ENCODE measurements at regions not wholly inside any gene's neighbourhood (a gene's known extent, or its start where the extent isn't known, plus 50 kb on each side); places are given as distances from the start of the nearest gene placed in this dataset.

GRCh38 chr4:82104578-82104977, 269.2 kb downstream of the HNRNPD start:
- Histone ChIP-seq H3K27me3 (ENCODE audit: insufficient read depth, low read depth, low read length) (no peaks in the 10 kb centered on the region), H3K9me3 (ENCODE audit: low read length) (no peaks in the 10 kb centered on the region), H3K4me2 (ENCODE audit: low read length) (no peak overlapping the region), H3K79me2 (replicated peaks; ENCODE audit: insufficient read depth, low read length) (no peaks in the 10 kb centered on the region), H3K4me3 (ENCODE audit: low read length) (no peak overlapping the region), H3K36me3 (ENCODE audit: insufficient read depth, low read length) (no peaks in the 10 kb centered on the region), H3K9me2 (ENCODE audit: insufficient read depth, low read length) (no peaks in the 10 kb centered on the region), H3F3A (ENCODE audit: insufficient read depth, low read length, poor library complexity, severe bottlenecking) (no peaks in the 10 kb centered on the region), H3K27ac (ENCODE audit: low read length) (no peak overlapping the region), H2AFZ (ENCODE audit: low read depth, low read length) (no peak overlapping the region), H3K9ac (ENCODE audit: low read length) (no peak overlapping the region), H4K20me1 (ENCODE audit: insufficient read depth) (no peaks in the 10 kb centered on the region)
- TF ChIP-seq POLR2AphosphoS5 (IDR thresholded peaks at IDR 0.05) (no peak), MXI1 (conservative IDR thresholded peaks at IDR 0.05; ENCODE audit: poor library complexity, severe bottlenecking) (no peak), TAF1 (IDR thresholded peaks at IDR 0.05; ENCODE audit: low read depth) (no peak)

- TF ChIP-seq POLR2AphosphoS5 (IDR thresholded peaks at IDR 0.05) (no peak), REST (IDR thresholded peaks at IDR 0.05; ENCODE audit: borderline replicate concordance) (no peak), RAD21 (conservative IDR thresholded peaks at IDR 0.05) (no peak)
- no peaks in the 10 kb centered on the region for H3K9me3 ChIP-seq (ENCODE audit: low read length)
- no peak overlapping the region for H3K4me2 ChIP-seq (ENCODE audit: low read length)
- no peak overlapping the region for H2AFZ ChIP-seq (ENCODE audit: low read depth, low read length)
- no peaks in the 10 kb centered on the region for H3K36me3 ChIP-seq (ENCODE audit: insufficient read depth, low read length)
- H3K4me3 ChIP-seq (ENCODE audit: low read length) = no peak overlapping the region
- H3K9ac ChIP-seq (ENCODE audit: low read length) = no peak overlapping the region
- H4K20me1 ChIP-seq (ENCODE audit: insufficient read depth) = no peaks in the 10 kb centered on the region
- H3K79me2 ChIP-seq (replicated peaks; ENCODE audit: insufficient read depth, low read length) = no peaks in the 10 kb centered on the region
- no peaks in the 10 kb centered on the region for H3K27me3 ChIP-seq (ENCODE audit: insufficient read depth, low read depth, low read length)
- no peaks in the 10 kb centered on the region for H3K9me2 ChIP-seq (ENCODE audit: insufficient read depth, low read length)
- H3F3A ChIP-seq (ENCODE audit: insufficient read depth, low read length, poor library complexity, severe bottlenecking) = no peaks in the 10 kb centered on the region
- no peak overlapping the region for H3K27ac ChIP-seq (ENCODE audit: low read length)
Observed at GRCh38 chr4:82099928-82100579, 273.7 kb downstream of the HNRNPD start.

- H3F3A ChIP-seq (ENCODE audit: insufficient read depth, low read length, poor library complexity, severe bottlenecking) = no peaks in the 10 kb centered on the region
- H3K4me3 ChIP-seq (ENCODE audit: low read length) = no peak overlapping the region
- no peak overlapping the region for H3K9ac ChIP-seq (ENCODE audit: low read length)
- no peak overlapping the region for H3K27ac ChIP-seq (ENCODE audit: low read length)
- no peaks in the 10 kb centered on the region for H4K20me1 ChIP-seq (ENCODE audit: insufficient read depth)
- H3K36me3 ChIP-seq (ENCODE audit: insufficient read depth, low read length) = no peaks in the 10 kb centered on the region
- H3K4me2 ChIP-seq (ENCODE audit: low read length) = no peak overlapping the region
- H3K9me2 ChIP-seq (ENCODE audit: insufficient read depth, low read length) = no peaks in the 10 kb centered on the region
- H3K79me2 ChIP-seq (replicated peaks; ENCODE audit: insufficient read depth, low read length) = no peaks in the 10 kb centered on the region
- H3K9me3 ChIP-seq (ENCODE audit: low read length) = no peaks in the 10 kb centered on the region
- no peaks in the 10 kb centered on the region for H3K27me3 ChIP-seq (ENCODE audit: insufficient read depth, low read depth, low read length)
- H2AFZ ChIP-seq (ENCODE audit: low read depth, low read length) = no peak overlapping the region
- no peak for TF ChIP-seq SMC3 (conservative IDR thresholded peaks at IDR 0.05; ENCODE audit: poor library complexity)
- TF ChIP-seq TAF1 (IDR thresholded peaks at IDR 0.05; ENCODE audit: low read depth) = no peak
- no peak for TF ChIP-seq MXI1 (conservative IDR thresholded peaks at IDR 0.05; ENCODE audit: poor library complexity, severe bottlenecking)
- TF ChIP-seq POLR2AphosphoS5 (IDR thresholded peaks at IDR 0.05) = no peak
- no peak for TF ChIP-seq CTCF (IDR thresholded peaks at IDR 0.05; ENCODE audit: poor library complexity, severe bottlenecking)
- no peak for TF ChIP-seq RAD21 (conservative IDR thresholded peaks at IDR 0.05)
- TF ChIP-seq EZH2 (IDR thresholded peaks at IDR 0.05; ENCODE audit: borderline replicate concordance, insufficient read depth, low read length, poor library complexity, severe bottlenecking) = no peak
- no peak for TF ChIP-seq REST (IDR thresholded peaks at IDR 0.05; ENCODE audit: borderline replicate concordance)
- TF ChIP-seq EP300 (conservative IDR thresholded peaks at IDR 0.05; ENCODE audit: poor library complexity, severe bottlenecking) = no peak
Observed at GRCh38 chr4:82097504-82097903, 276.3 kb downstream of the HNRNPD start.
